Smooth muscle cell (in vitro differentiated cells): ENCODE measurements at regions not wholly inside any gene's neighbourhood (a gene's known extent, or its start where the extent isn't known, plus 50 kb on each side); places are given as distances from the start of the nearest gene placed in this dataset.
"Not testable (repeated sequence)": the region's sequence is repeated elsewhere in the genome, so short reads cannot be mapped to it uniquely, and the experiment has no call there.

Source experiments
- DNase-seq: peaks from one replicate; lab custom pipeline; 2025; ENCODE audit not compliant: unreplicated experiment; lab: John Stamatoyannopoulos, UW
- H2AFZ ChIP-seq: fragments of 200-600 bp; sonication (generic); 2 replicates; pipeline ENCODE4 v1.6.0; 2016; ENCODE audit warnings: antibody characterized with exemption, low read depth, mild to moderate bottlenecking
- H3F3A ChIP-seq: fragments of 200-600 bp; sonication (generic); 2 replicates; pipeline ENCODE4 v1.6.0; 2017; ENCODE audit warnings: antibody characterized with exemption, low read depth
- H3K27ac ChIP-seq: fragments of 200-600 bp; sonication (generic); 2 replicates; pipeline ENCODE4 v1.5.1; 2016; ENCODE audit warnings: low read depth, mild to moderate bottlenecking
- H3K27me3 ChIP-seq: fragments of 200-600 bp; sonication (generic); 2 replicates; pipeline ENCODE4 v1.6.1; 2016; ENCODE audit warnings: low read depth, mild to moderate bottlenecking
- H3K36me3 ChIP-seq: fragments of 200-600 bp; sonication (generic); 2 replicates; pipeline ENCODE4 v1.5.1; 2016; ENCODE audit warnings: low read depth
- H3K4me1 ChIP-seq: fragments of 200-600 bp; sonication (generic); 2 replicates; pipeline ENCODE4 v1.5.1; 2016; ENCODE audit warnings: low read depth
- H3K4me2 ChIP-seq: fragments of 200-600 bp; sonication (generic); 2 replicates; pipeline ENCODE4 v1.6.0; 2016; ENCODE audit warnings: mild to moderate bottlenecking
- H3K4me3 ChIP-seq: fragments of 200-600 bp; sonication (generic); 2 replicates; pipeline ENCODE4 v1.5.1; 2016; ENCODE audit warnings: mild to moderate bottlenecking
- H3K79me2 ChIP-seq: fragments of 200-600 bp; sonication (generic); 2 replicates; pipeline ENCODE4 v1.6.0; 2016; ENCODE audit warnings: low read depth, mild to moderate bottlenecking
- H3K9ac ChIP-seq: fragments of 200-600 bp; sonication (generic); 2 replicates; pipeline ENCODE4 v1.6.0; 2016; ENCODE audit warnings: low read depth
- H3K9me3 ChIP-seq: fragments of 200-600 bp; sonication (generic); replicated peaks from 2 replicates; pipeline ENCODE4 v1.5.1; 2016; ENCODE audit warnings: low read depth
- H4K20me1 ChIP-seq: fragments of 200-600 bp; sonication (generic); 2 replicates; pipeline ENCODE4 v1.6.0; 2016; ENCODE audit warnings: low read depth
- WGBS: methylation state at CpG from one replicate; pipeline ENCODE4 v1.1.7; 2016; ENCODE audit warnings: low lambda C conversion rate; 5-methylcytosine and 5-hydroxymethylcytosine counted together

GRCh38 chr9:63824804-63825203 lies 1460.2 kb downstream of the FOXD4L5 start:
- WGBS: 30% methylated on average over 1 of the region's 1 CpG
- H2AFZ ChIP-seq, H3K4me3 ChIP-seq, H3K4me1 ChIP-seq, DNase-seq, H3K79me2 ChIP-seq, H3F3A ChIP-seq, H3K9ac ChIP-seq, H3K27ac ChIP-seq, H3K27me3 ChIP-seq, H3K4me2 ChIP-seq, H3K9me3 ChIP-seq, H3K36me3 ChIP-seq, H4K20me1 ChIP-seq: not testable (repeated sequence)

DNA sequence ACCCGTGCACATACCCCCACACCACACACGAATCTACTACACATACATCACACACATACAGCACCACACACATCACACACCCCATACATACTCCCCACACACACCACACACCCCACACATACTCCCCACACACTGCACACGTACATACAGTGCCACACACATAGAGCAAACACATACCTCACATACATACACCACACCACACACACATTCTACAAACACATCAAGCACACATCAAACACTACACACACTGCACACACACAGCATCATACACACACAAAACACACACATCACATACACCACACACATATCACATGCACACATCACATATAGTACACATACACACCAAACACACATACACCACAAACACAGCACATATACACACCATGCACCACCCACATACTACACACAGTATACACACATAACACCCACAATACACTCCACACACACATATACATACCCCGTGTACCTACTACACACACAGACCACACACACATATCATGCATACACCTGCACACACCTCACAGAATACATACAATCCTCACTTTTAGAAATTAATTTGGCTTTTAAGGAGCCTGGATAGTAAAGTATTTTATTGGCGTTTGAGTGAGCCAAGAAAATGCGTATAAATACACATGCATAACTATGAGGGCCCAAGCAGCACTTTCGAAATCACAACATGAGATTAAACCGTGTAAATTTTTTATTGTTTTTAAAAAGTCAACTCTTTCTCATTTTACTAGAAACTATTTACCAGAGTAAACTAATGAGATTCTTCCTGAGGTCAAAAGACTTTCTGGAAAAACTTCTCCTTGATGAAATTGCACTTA lies 1461.4 kb downstream of the FOXD4L5 start:
- not testable (repeated sequence) for H3K27ac ChIP-seq, H3K9me3 ChIP-seq, H3K36me3 ChIP-seq, H3K4me2 ChIP-seq, H3K4me1 ChIP-seq, H4K20me1 ChIP-seq, H3K9ac ChIP-seq, H3K27me3 ChIP-seq, H3K4me3 ChIP-seq, DNase-seq, H3K79me2 ChIP-seq, H2AFZ ChIP-seq, H3F3A ChIP-seq
- 58% methylated on average over 8 of the region's 8 CpGs for WGBS

GRCh38 chr9:63822615-63823374 lies 1462.2 kb downstream of the FOXD4L5 start:
- not testable (repeated sequence) for DNase-seq

GRCh38 chr9:63821293-63821692 lies 1463.7 kb downstream of the FOXD4L5 start:
- H3K4me2 ChIP-seq, H4K20me1 ChIP-seq, H3K4me3 ChIP-seq, H3K9me3 ChIP-seq, H3K9ac ChIP-seq, H3K27ac ChIP-seq, DNase-seq, H3K36me3 ChIP-seq, H3F3A ChIP-seq, H3K4me1 ChIP-seq, H2AFZ ChIP-seq, H3K79me2 ChIP-seq, H3K27me3 ChIP-seq: not testable (repeated sequence)
- 63% methylated on average over 10 of the region's 10 CpGs for WGBS

More at GRCh38 chr9:63822615-63823374, 1462.2 kb downstream of the FOXD4L5 start:
- H4K20me1 ChIP-seq, H3K9me3 ChIP-seq, H3K4me3 ChIP-seq, H3K79me2 ChIP-seq, H2AFZ ChIP-seq, H3K9ac ChIP-seq, H3K27me3 ChIP-seq, H3F3A ChIP-seq, H3K4me2 ChIP-seq, H3K36me3 ChIP-seq, H3K4me1 ChIP-seq, H3K27ac ChIP-seq: not testable (repeated sequence)
- 54% methylated on average over 6 of the region's 6 CpGs for WGBS

- H3K79me2 ChIP-seq, H2AFZ ChIP-seq, H3K9ac ChIP-seq, H3K27ac ChIP-seq, H3K9me3 ChIP-seq, H3K27me3 ChIP-seq, H3K36me3 ChIP-seq, H3F3A ChIP-seq, H3K4me2 ChIP-seq, H3K4me1 ChIP-seq, DNase-seq, H3K4me3 ChIP-seq, H4K20me1 ChIP-seq: not testable (repeated sequence)
- WGBS: 77% methylated on average over 13 of the region's 13 CpGs
Observed at GRCh38 chr9:63820882-63821281, 1464.1 kb downstream of the FOXD4L5 start.

- not testable (repeated sequence) for H4K20me1 ChIP-seq, H3K4me3 ChIP-seq, H3K27me3 ChIP-seq, DNase-seq, H3F3A ChIP-seq, H3K9me3 ChIP-seq, H3K4me2 ChIP-seq, H2AFZ ChIP-seq, H3K4me1 ChIP-seq, H3K9ac ChIP-seq, H3K27ac ChIP-seq, H3K36me3 ChIP-seq, H3K79me2 ChIP-seq
- WGBS: 77% methylated on average over 3 of the region's 3 CpGs
Observed at GRCh38 chr9:63820383-63820782, 1464.6 kb downstream of the FOXD4L5 start.
